Liver (tissue), 3 donors: ENCODE measurements at regions not wholly inside any gene's neighbourhood (a gene's known extent, or its start where the extent isn't known, plus 50 kb on each side); places are given as distances from the start of the nearest gene placed in this dataset.

ENCODE experiments used
- CTCF ChIP-seq: fragments of 150-350 bp; IDR thresholded peaks from 2 replicates; pipeline ENCODE4 v1.5.1; 2017; ENCODE audit warnings: improper control_type of control experiment, low read depth, low read length; ENCODE audit not compliant: missing input control
- EGR1 ChIP-seq, 2 donors: IDR thresholded peaks; 2 replicates each; pipeline ENCODE4 v1.6.1; 2016 to 2018; ENCODE audit warnings: antibody characterized with exemption in 2 of 2, low read depth in 2 of 2
- FOXA1 ChIP-seq: IDR thresholded peaks from 2 replicates; pipeline ENCODE4 v1.6.1; 2016; ENCODE audit warnings: antibody characterized with exemption
- GABPA ChIP-seq, 2 donors: IDR thresholded peaks in 1 of 2; conservative IDR thresholded peaks in 1 of 2; 2 replicates each; pipeline ENCODE4 v1.6.1; 2016; ENCODE audit warnings: antibody characterized with exemption in 2 of 2, mild to moderate bottlenecking in 1 of 2, moderate library complexity in 1 of 2
- JUND ChIP-seq, 2 donors: IDR thresholded peaks; 2 replicates each; pipeline ENCODE4 v1.6.1; 2016; ENCODE audit warnings: antibody characterized with exemption in 2 of 2
- MAX ChIP-seq: IDR thresholded peaks from 2 replicates; pipeline ENCODE4 v1.6.1; 2016; ENCODE audit warnings: antibody characterized with exemption
- NR2F2 ChIP-seq: IDR thresholded peaks from 2 replicates; pipeline ENCODE4 v1.6.1; 2016; ENCODE audit warnings: antibody characterized with exemption
- REST ChIP-seq: IDR thresholded peaks from 2 replicates; pipeline ENCODE4 v1.6.1; 2016; ENCODE audit warnings: antibody characterized with exemption, mild to moderate bottlenecking
- TAF1 ChIP-seq: conservative IDR thresholded peaks from 2 replicates; pipeline ENCODE4 v1.6.1; 2016; ENCODE audit warnings: antibody characterized with exemption, mild to moderate bottlenecking
- YY1 ChIP-seq: IDR thresholded peaks from 2 replicates; pipeline ENCODE4 v1.6.1; 2016; ENCODE audit warnings: antibody characterized with exemption, mild to moderate bottlenecking
- ZBTB33 ChIP-seq: IDR thresholded peaks from 2 replicates; pipeline ENCODE4 v1.6.1; 2016; ENCODE audit warnings: antibody characterized with exemption
- donor health status: healthy.
- donor health status: healthy.

GRCh38 chr4:116516711-116517110 is 568.7 kb downstream of the TRAM1L1 start:
- TF ChIP-seq CTCF (no peak), EGR1 (IDR thresholded peaks at IDR 0.05; ENCODE audit: low read depth in 2 of 2) (no peak), YY1 (no peak), REST (no peak), MAX (no peak), NR2F2 (no peak), TAF1 (no peak), ZBTB33 (no peak), JUND (IDR thresholded peaks at IDR 0.05) (no peak), GABPA (IDR thresholded peaks at IDR 0.05 in 1 of 2, conservative IDR thresholded peaks at IDR 0.05 in 1 of 2) (no peak), FOXA1 (no peak)
